NCI-H128 (cell line): ENCODE measurements at regions not wholly inside any gene's neighbourhood (a gene's known extent, or its start where the extent isn't known, plus 50 kb on each side); places are given as distances from the start of the nearest gene placed in this dataset.
"Not testable (repeated sequence)": the region's sequence is repeated elsewhere in the genome, so short reads cannot be mapped to it uniquely, and the experiment has no call there.

Experiments
- DNase-seq: peaks from one replicate; lab custom pipeline; 2025; ENCODE audit not compliant: unreplicated experiment; lab: John Stamatoyannopoulos, UW

GRCh38 chr3:86794361-86795065 lies 196.4 kb downstream of the VGLL3 start:
- DNase-seq, result no peak

- no peak for DNase-seq
Measured at GRCh38 chr3:86793786-86794185, 197.2 kb downstream of the VGLL3 start.

DNA sequence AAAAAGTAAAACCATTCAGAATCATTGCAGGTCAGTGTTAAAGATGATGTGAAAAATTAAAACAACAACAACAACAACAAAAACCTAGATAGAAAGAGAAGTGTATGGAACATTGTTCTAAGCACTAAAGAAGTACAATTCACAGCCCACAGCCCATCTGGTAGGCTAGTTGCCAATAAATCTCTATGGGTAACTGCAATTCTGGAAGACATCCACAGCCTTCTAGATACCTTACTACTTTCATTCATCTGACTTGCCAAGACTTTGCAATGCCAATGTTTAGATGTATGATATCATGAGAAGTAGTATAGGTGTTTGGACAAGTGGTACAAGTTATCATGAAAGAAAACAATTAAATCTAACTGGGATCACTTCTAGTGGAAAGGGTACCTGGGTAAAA lies 198.6 kb downstream of the VGLL3 start:
- DNase-seq, result no peak

DNA sequence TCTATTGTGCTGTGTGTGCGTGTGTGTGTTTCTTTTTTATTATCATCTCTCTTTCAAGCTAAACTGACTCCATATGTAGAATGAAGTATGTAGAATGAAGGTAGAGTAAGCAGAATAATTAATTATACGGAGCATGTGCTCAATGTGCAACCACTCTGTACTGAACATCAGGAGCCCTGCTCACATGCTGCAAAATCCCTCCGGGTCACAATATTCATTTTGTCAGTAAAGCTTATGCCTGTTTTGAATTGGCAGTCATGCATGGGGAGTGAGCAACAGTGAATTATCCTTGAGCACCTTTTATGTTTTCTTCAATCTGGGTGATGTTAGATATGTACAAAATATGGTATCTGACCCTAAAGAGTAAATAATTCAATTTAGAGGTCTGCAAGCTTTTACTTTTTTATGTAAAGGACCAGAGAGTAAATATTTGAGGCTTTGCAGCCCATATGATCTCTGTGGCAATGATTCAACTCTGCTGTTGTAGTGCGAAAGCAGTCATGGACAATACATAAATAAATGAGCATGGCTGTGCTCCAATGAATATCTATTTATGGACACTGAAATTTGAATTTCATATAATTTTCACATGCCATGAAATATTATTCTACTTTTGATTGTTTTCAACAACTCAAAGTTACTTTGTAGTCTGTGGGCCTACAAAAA lies 199.9 kb downstream of the VGLL3 start:
- DNase-seq, result no peak

DNA sequence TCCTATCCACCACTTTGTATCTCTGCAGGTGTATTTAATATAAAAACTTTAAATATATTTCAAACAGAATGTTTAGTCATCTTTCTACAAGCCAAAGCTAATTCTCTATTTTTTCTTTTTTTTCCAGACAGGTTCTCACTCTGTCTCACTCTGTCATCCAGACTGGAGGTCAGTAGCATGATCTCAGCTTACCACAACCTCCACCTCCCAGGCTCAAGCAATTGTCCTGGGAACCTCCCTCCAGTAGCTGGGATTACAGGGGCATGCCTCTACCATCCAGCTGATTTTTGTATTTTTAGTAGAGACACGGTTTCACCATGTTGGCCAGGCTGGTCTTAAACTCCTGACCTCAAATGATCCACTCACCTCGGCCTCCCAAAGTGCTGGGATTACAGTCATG lies 202.6 kb downstream of the VGLL3 start:
- no peak for DNase-seq

DNA sequence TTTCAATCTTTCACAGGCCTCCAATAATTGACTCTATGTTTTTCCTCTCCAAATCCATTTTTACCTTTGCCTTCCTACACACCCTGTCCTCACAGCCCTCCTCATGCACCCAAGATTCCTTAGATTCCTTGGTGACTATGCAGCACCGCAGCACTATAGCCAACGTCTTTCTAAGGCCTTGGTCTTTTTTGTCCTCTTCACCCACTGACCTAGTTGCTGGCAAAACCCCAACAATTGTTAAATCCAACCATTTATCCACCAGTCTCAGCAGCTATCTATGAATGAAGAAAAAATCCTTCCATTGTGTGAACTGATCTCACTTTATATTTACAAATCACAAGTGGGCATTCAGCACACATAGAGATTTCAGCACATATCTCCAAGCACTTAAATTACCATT lies 203.9 kb downstream of the VGLL3 start:
- no peak for DNase-seq

DNA sequence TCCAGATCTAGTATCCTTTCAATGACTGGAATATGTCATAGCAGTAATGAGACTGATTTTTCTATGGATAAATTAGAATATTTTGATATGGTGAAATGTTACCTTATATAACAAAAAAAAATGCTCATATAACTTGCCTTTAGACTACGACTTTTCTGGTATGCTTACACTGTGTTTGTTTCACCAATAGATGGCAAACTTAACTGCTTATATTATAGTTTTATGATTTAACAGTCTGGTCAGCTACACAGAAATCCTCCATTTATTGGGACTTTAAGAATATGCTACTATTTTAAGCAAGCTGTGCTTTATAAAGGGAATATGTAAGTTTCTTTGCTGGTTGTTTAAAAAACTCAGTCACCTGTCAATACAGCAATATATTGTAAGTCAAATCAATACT lies 205.6 kb downstream of the VGLL3 start:
- DNase-seq, result no peak

- DNase-seq, result no peak
Measured at GRCh38 chr3:86782866-86783265, 208.1 kb downstream of the VGLL3 start.

- DNase-seq, result no peak
Measured at GRCh38 chr3:86782286-86782685, 208.7 kb downstream of the VGLL3 start.

DNA sequence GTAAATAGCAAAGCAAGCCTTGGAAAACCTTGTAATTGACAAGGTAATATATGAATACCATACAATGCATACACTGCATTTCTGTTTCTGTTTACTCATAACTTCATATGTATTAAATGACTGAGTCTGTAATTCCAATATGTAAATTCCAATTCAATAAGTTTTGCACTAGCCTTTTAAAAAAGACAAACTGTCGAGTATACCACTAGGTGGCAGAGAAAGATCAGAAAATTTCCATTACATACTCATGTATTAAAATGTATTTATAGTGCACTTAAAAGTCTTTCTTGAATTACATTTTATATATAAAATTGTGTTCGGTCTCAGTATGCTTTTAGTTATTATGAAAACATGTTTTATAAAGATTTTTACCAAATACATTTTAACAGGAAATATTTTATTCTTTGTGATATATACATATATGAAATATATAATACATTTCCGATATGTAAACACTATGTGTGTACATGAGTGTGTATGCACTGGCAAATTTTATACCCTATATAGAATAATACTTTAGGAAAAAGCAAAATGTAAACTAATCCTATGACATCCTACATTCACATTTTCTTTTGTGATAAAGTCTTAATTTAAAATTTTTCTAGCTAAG lies 216.8 kb downstream of the VGLL3 start:
- no peak for DNase-seq

DNA sequence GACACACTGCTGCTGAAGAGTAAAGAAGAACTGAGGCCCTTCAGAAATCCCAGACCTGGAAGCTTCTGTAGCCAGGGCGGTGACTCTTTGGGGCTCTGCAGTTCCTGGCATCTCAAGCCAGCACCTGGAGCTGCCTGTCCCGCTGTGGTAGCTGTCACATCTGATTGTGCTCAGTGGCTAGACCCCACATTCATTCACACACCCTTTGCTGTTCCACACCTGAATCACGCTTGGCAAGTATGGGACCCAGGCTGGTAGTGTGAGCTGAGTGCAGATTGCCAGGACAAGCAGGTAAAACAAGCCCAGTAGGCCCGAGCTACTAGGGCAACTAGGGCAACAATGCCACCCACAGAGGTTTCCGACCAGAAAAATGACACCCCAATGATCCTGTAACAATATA lies 218.2 kb downstream of the VGLL3 start:
- DNase-seq, result no peak

DNA sequence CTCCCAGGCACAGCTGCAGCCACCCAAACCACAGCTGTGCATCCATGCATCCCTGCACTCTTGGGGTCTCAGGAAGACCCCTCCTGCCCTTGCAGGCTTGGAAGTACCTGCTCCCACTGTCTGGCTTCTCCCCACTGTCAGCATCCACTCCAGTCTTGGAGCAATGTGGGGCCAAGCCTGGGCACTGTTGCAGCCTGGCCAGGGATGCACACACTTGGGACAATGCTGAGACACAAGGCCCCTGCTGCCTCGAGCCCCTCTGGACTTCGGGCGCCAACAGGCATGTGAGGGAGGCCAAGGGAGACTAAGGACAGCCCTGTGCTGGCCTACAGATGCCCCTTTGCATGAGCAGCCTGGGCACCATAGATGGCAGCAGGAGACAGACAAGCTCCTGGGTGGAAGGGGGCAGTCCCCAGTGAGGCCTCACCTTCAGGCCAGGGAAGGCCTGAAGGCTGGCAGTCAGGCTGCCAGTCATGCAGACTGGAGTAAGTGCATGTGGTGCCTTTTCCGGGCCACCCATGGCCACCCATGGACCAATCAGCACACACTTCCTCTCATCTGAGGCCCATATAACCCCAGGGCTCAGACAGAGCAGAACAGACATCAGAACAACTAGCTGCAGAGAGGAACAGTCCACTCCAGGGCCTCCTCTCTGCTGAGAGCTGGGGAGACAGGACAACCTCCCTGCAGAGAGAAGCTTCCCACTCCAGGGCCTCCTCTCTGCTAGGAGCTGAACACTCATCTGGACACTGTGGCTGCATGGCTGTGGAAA lies 219.0 kb downstream of the VGLL3 start:
- no peak for DNase-seq

DNA sequence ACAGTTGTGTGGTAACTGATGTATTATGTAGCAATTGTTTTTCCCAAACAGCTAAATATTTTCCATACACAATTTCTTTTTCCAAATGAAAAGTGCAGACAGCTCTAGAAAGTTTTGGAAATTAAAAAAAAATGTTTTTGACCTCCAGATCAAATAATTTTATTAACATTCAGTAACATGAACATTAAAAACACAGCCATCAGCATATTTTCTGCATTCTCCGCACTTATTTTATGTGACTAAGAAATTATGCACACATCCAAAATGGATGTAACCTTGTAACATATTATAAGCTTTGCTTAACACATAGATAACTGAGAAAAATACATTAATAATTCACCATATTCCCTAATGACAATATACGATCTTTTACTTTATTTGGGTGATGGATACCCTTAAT lies 224.6 kb downstream of the VGLL3 start:
- no peak for DNase-seq

- not testable (repeated sequence) for DNase-seq
Measured at GRCh38 chr3:86757322-86758179, 233.4 kb downstream of the VGLL3 start.

- DNase-seq, result no peak
Measured at GRCh38 chr3:86748015-86748414, 242.9 kb downstream of the VGLL3 start.

DNA sequence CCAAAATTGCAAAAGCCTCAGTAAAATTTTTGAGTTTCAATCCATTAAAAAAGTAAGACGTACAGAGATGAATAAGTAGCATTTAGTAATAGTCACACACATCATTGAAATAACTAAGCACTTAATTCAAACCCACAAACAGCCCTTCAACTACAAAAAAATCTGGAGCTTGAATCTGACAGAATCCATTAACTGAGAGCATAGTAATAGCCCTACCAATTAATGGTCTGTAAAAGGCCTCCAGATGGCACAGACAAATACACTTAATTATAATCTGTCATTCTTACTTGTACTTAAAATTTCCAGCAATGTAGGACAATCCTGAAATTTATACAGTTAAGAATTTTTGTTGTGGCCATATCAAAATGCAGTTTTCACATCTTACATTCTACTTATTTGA lies 246.9 kb downstream of the VGLL3 start:
- no peak for DNase-seq

GRCh38 chr3:86743233-86743632 lies 247.7 kb downstream of the VGLL3 start:
- DNase-seq, result no peak

DNA sequence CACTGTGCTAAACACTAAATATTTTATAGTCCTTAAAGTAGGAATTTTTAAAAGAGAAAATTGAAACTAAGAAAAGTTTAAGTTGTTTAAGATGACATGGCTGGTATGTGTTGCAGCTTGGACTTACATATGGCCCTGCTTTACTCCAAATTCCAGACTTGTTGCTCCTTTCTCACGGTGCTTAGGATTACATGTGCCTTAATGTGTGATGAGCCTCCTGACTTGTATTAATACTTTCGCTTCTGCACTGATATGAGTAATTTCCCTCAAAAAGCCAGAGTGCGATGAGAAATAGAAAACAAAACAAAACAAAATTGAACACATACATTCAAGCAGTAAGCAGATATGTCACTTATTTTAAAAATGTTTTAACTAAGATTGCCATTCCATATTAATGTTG lies 250.2 kb downstream of the VGLL3 start:
- no peak for DNase-seq

DNA sequence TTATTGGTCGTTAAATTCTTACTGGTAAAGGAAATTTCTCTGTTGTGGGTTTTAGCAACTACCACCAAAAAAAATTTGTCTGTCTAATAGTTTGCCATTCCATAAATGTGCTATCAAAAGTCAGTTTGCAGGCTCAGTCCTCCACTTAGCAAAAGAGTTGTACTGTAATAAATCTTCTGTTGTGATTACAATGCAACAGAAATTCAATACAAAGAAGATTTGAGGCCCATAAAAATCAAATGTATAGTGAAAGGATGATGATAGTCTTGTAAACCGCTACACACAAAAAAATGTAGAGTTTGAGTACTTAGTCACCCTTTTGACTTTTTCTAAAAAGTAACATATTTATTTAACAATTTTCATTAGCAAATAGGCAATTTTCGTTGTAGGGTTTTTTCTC lies 251.7 kb downstream of the VGLL3 start:
- no peak for DNase-seq

DNA sequence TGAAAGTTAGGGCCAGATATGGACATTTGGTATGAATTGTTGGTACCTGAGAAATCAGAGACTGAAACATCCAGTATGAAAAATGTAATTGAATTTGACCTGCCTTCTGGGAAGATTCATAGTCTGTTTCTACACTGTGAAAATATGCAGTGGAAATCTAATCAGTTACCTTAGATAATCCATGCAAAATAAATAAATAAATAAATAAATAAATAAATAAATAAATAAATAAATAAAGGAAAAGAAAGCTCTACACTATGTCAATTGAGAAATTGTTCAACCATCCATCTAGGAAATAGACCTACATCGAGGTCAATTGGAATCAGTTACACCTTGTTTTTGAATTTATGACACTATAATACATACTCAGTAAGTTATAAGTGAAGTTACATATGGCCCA lies 252.3 kb downstream of the VGLL3 start:
- no peak for DNase-seq

- DNase-seq, result no peak
Measured at GRCh38 chr3:86737517-86737916, 253.4 kb downstream of the VGLL3 start.
